Breast epithelium (tissue), 3 donors: ENCODE measurements at regions not wholly inside any gene's neighbourhood (a gene's known extent, or its start where the extent isn't known, plus 50 kb on each side); places are given as distances from the start of the nearest gene placed in this dataset.

ENCODE experiments used
- CTCF ChIP-seq, 3 donors: fragments of 450-650 bp; IDR thresholded peaks; one replicate each; pipeline ENCODE4 v1.5.1; 2016 to 2017; ENCODE audit warnings: antibody characterized with exemption in 3 of 3, mild to moderate bottlenecking in 3 of 3, moderate library complexity in 3 of 3
- POLR2A ChIP-seq: fragments of 450-650 bp; IDR thresholded peaks from one replicate; pipeline ENCODE4 v1.6.1; 2016; ENCODE audit warnings: antibody characterized with exemption, mild to moderate bottlenecking, moderate library complexity

- TF ChIP-seq POLR2A (no peak), CTCF (IDR thresholded peaks at IDR 0.05) (no peak)
Measured at GRCh38 chr3:77825001-77825827, 785.3 kb downstream of the ROBO2 start.
